HG03432 (cell line): ENCODE measurements at regions not wholly inside any gene's neighbourhood (a gene's known extent, or its start where the extent isn't known, plus 50 kb on each side); places are given as distances from the start of the nearest gene placed in this dataset.

ENCODE experiments used
- ATAC-seq: cut with Tn5 transposase; IDR thresholded peaks from one replicate; pipeline ENCODE4 v1.9.1; 2021; ENCODE audit warnings: mild to moderate bottlenecking, moderate library complexity; ENCODE audit not compliant: unreplicated experiment

DNA sequence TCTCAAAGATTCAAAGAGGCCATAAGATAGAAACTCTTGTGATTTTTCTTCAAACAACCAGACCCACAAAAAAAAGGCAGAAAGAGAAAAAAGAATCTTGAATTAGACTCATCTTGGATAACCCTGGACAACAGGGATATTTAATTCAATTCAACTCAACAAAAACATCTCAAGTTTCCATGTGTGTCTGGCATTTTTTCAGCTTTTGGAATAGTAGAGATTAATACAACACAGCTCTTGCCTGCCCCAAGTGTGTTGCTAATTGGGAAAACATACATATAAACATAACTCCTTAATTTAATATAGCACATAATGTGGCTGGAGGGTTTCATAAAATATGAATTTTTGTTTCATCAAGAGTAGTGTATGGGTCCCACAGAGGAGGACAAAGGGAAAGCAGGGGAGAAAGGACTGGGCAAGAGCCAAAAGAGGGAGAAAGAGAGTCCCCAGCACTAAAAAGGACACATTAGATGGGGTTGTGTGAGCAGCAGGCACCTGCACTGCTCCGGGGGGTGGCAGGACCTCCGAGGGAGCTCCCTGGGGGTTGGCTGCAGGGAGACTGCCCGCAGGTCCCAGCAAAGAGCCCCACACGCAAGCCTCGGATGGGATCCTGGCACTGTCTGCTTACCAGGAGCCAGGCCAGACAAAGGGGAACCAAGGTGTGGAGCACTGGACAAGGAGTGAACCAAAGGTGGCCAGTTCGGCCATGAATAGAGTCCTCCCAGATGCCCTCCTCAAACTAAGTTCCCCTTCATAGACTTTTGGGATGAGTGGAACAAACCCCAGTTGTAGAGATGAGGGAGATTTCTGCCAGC is 65.6 kb upstream of the TMEM72 start:
- no peak for ATAC-seq

- ATAC-seq = no peak
Observed at GRCh38 chr10:44847110-44847509, 64.0 kb upstream of the TMEM72 start.

- no peak for ATAC-seq
Observed at GRCh38 chr10:44848211-44848610, 62.9 kb upstream of the TMEM72 start.

DNA sequence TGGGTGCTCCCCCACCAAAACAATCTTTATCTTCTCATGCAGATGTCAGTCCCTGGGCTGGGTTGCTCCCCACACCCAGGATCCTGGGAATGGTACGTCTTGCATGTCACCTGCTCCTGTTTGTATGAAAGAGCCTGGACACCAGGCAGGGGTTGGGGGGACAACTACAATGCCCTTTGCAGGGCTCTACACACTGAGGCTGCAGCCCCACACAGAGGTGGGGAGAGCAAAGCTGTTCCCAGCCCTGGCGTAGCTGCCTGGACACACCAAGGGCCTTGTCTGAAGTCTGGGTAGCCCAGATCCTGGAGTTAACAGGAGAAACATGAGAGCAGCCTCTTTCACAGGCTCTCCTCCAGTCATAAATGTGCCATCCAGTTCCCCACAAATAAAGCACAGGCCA is 61.2 kb upstream of the TMEM72 start:
- ATAC-seq = no peak

GRCh38 chr10:44850356-44850934 is 60.7 kb upstream of the TMEM72 start:
- no peak for ATAC-seq

DNA sequence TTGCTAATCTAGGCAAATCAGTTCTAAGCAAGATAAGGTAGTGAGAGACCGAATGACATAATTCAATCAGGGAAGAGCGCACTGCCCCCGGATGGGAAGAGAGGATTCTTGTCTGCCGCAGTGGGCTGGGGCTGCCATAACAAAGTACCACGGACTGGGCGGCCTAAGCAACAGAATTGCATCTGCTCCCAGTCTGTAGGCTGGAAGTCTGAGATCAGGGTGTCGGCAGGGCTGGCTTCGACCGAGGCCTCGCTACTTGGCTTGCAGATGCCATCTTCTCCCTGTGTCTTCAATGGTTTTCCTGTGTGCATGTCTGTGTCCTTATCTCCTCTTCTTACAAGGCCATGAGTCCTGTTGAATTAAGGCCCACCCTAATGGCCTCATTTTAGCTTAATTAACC is 59.7 kb upstream of the TMEM72 start:
- ATAC-seq = no peak

GRCh38 chr10:44851881-44852280 is 59.3 kb upstream of the TMEM72 start:
- ATAC-seq = no peak

DNA sequence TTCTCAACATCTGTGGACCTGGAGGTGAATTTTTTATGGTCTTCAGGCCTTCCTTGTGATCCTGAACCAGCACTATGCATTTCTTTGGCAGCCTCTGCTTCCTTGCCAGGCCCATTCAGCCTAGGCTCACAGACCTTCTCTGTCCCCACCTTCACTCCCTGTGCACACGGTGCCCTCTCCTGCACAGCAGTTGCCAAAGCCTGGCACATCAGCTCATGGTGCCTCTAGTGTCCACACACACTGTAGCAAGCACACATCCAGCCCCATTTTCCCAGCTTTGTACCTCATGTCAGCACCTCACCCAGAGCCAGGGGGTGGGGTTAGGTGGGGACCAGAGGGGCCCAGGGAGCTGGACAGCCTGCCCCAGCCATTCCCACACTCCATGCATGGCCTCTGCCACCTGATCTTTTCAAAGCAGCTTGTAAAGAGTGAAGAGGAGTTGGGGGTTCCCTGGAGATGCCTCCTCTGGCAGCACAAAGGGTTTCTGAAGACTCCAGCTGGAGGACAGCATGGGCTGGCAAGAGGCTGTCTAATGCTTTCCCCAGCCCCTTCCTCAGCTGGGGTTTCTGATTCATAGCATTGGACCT is 57.9 kb upstream of the TMEM72 start:
- no peak for ATAC-seq

GRCh38 chr10:44853796-44854195 is 57.3 kb upstream of the TMEM72 start:
- no peak for ATAC-seq

- no peak for ATAC-seq
Observed at GRCh38 chr10:44854693-44855350, 56.3 kb upstream of the TMEM72 start.

DNA sequence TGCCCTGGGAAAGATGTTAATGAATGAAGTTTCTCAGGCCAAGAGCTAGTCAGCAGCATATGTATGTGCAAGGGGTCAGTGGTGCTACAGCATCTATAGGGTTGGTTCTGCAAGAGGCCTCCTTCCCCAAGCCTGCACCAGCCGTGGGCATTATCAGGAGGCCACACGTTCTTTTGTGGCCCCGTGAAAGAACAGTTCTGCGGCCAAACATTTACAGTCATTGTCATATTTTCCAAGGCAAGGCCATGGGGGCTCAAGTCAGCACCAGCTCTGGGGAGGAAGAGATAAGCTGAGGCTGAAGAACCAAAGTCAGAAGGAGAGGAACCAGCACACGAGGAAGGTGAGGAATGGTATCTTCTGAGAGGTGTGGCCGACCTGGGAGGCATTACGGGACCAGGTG is 54.4 kb upstream of the TMEM72 start:
- no peak for ATAC-seq

- ATAC-seq = peak; percentile 75
Observed at GRCh38 chr10:44857363-44858016, 53.6 kb upstream of the TMEM72 start.

GRCh38 chr10:44858017-44858371 is 53.1 kb upstream of the TMEM72 start:
- ATAC-seq = no peak

DNA sequence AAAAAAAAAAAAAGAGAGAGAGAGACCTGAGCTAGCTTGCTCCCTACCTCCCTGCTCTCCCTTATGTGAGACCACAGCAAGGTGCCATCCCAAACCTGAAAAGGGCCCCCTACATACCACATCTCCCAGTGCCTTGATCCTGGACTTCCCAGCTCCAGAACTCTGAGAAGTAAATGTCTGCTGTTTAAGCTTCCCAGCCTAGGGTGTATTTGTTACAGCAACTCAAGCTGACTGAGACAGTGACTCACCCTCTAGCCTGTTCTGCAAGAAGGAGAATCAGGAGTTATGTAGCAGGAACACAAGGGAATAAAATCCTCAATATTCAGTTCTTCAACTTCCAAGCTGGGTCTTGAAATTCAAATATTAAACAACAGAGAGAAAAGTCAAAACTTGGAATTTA is 52.1 kb upstream of the TMEM72 start:
- no peak for ATAC-seq

GRCh38 chr10:44859546-44860285 is 51.4 kb upstream of the TMEM72 start:
- no peak for ATAC-seq

GRCh38 chr10:44860811-44861736 is 50.1 kb upstream of the TMEM72 start:
- ATAC-seq = no peak
